ENCODE measurements at regions not wholly inside any gene's neighbourhood (a gene's known extent, or its start where the extent isn't known, plus 50 kb on each side); places are given as distances from the start of the nearest gene placed in this dataset.

DNA sequence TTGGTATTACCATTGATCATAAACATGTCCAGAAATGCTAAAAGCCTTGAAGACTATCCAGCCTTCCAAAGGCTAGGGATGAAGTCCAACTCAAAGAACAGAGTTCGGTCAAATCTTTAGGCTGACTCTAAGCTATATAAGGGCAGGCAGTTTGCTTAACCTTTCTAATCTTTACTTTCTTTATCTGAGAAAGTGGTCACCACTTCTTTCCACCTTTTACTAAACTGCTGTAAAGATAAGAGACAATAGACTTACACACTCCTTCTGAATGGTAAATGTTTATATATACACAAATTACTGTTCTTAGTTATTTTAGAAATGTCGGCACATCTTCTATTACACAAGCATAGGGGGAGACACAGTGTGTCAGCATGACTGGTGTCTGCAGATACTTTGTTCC lies 100.4 kb downstream of the NREP start:
- TF ChIP-seq, protein P1, sequence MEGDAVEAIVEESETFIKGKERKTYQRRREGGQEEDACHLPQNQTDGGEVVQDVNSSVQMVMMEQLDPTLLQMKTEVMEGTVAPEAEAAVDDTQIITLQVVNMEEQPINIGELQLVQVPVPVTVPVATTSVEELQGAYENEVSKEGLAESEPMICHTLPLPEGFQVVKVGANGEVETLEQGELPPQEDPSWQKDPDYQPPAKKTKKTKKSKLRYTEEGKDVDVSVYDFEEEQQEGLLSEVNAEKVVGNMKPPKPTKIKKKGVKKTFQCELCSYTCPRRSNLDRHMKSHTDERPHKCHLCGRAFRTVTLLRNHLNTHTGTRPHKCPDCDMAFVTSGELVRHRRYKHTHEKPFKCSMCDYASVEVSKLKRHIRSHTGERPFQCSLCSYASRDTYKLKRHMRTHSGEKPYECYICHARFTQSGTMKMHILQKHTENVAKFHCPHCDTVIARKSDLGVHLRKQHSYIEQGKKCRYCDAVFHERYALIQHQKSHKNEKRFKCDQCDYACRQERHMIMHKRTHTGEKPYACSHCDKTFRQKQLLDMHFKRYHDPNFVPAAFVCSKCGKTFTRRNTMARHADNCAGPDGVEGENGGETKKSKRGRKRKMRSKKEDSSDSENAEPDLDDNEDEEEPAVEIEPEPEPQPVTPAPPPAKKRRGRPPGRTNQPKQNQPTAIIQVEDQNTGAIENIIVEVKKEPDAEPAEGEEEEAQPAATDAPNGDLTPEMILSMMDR (IDR thresholded peaks at IDR 0.05): no peak
- no peak for TF ChIP-seq POLR2A (IDR thresholded peaks at IDR 0.05)
